Liver (tissue), 3 donors: ENCODE measurements at regions not wholly inside any gene's neighbourhood (a gene's known extent, or its start where the extent isn't known, plus 50 kb on each side); places are given as distances from the start of the nearest gene placed in this dataset.
"Not testable (repeated sequence)": the region's sequence is repeated elsewhere in the genome, so short reads cannot be mapped to it uniquely, and the experiment has no call there.

Experiments
- EGR1 ChIP-seq, 2 donors: IDR thresholded peaks; 2 replicates each; pipeline ENCODE4 v1.6.1; 2016 to 2018; ENCODE audit warnings: antibody characterized with exemption in 2 of 2, low read depth in 2 of 2
- RAD21 ChIP-seq, 2 donors: IDR thresholded peaks; 2 replicates each; pipeline ENCODE4 v1.6.1; 2016; ENCODE audit warnings: antibody characterized with exemption in 2 of 2, mild to moderate bottlenecking in 2 of 2
- RXRA ChIP-seq, 2 donors: IDR thresholded peaks; 2 replicates each; pipeline ENCODE4 v1.6.1; 2017 to 2018; ENCODE audit warnings: antibody characterized with exemption in 2 of 2, mild to moderate bottlenecking in 1 of 2
- SP1 ChIP-seq: IDR thresholded peaks from 2 replicates; pipeline ENCODE4 v1.6.1; 2018; ENCODE audit warnings: antibody characterized with exemption, mild to moderate bottlenecking
- TAF1 ChIP-seq: conservative IDR thresholded peaks from 2 replicates; pipeline ENCODE4 v1.6.1; 2016; ENCODE audit warnings: antibody characterized with exemption, mild to moderate bottlenecking
- YY1 ChIP-seq: IDR thresholded peaks from 2 replicates; pipeline ENCODE4 v1.6.1; 2016; ENCODE audit warnings: antibody characterized with exemption, mild to moderate bottlenecking
- TF ChIP-seq, protein P1 (sequence below): fragments of 150-350 bp; IDR thresholded peaks from 2 replicates; pipeline ENCODE4 v1.5.1; 2017; ENCODE audit warnings: improper control_type of control experiment, low read depth, low read length; ENCODE audit not compliant: missing input control
- TF ChIP-seq, protein P2 (sequence below): IDR thresholded peaks from 2 replicates; pipeline ENCODE4 v1.6.1; 2016; ENCODE audit warnings: antibody characterized with exemption
- TF ChIP-seq, protein P3 (sequence below): IDR thresholded peaks from 2 replicates; pipeline ENCODE4 v1.6.1; 2016; ENCODE audit warnings: antibody characterized with exemption
- donor health status: healthy.
- donor health status: healthy.

DNA sequence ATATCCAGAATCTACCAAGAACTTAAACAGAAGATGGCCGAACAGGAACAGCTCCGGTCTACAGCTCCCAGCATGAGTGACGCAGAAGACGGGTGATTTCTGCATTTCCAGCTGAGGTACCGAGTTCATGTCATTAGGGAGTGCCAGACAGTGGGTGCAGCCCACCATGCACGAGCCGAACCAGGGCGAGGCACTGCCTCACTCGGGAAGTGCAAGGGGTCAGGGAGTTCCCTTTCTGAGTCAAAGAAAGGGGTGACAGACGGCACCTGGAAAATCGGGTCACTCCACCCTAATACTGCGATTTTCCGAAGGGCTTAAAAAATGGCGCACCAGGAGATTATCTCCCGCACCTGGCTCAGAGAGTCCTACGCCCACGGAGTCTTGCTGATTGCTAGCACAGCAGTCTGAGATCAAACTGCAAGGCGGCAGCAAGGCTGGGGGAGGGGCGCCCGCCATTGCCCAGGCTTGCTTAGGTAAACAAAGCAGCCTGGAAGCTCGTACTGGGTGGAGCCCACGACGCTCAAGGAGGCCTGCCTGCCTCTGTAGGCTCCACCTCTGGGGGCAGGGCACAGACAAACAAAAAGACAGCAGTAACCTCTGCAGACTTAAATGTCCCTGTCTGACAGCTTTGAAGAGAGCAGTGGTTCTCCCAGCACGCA lies 267.4 kb downstream of the HINT1 start:
- TF ChIP-seq, protein P1, sequence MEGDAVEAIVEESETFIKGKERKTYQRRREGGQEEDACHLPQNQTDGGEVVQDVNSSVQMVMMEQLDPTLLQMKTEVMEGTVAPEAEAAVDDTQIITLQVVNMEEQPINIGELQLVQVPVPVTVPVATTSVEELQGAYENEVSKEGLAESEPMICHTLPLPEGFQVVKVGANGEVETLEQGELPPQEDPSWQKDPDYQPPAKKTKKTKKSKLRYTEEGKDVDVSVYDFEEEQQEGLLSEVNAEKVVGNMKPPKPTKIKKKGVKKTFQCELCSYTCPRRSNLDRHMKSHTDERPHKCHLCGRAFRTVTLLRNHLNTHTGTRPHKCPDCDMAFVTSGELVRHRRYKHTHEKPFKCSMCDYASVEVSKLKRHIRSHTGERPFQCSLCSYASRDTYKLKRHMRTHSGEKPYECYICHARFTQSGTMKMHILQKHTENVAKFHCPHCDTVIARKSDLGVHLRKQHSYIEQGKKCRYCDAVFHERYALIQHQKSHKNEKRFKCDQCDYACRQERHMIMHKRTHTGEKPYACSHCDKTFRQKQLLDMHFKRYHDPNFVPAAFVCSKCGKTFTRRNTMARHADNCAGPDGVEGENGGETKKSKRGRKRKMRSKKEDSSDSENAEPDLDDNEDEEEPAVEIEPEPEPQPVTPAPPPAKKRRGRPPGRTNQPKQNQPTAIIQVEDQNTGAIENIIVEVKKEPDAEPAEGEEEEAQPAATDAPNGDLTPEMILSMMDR, result not testable (repeated sequence)
- TF ChIP-seq, protein P2, sequence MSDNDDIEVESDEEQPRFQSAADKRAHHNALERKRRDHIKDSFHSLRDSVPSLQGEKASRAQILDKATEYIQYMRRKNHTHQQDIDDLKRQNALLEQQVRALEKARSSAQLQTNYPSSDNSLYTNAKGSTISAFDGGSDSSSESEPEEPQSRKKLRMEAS, result not testable (repeated sequence)
- not testable (repeated sequence) for TF ChIP-seq EGR1 (IDR thresholded peaks at IDR 0.05; ENCODE audit: low read depth in 2 of 2); YY1; RXRA (IDR thresholded peaks at IDR 0.05); TAF1; SP1; RAD21 (IDR thresholded peaks at IDR 0.05)
- TF ChIP-seq, protein P3, sequence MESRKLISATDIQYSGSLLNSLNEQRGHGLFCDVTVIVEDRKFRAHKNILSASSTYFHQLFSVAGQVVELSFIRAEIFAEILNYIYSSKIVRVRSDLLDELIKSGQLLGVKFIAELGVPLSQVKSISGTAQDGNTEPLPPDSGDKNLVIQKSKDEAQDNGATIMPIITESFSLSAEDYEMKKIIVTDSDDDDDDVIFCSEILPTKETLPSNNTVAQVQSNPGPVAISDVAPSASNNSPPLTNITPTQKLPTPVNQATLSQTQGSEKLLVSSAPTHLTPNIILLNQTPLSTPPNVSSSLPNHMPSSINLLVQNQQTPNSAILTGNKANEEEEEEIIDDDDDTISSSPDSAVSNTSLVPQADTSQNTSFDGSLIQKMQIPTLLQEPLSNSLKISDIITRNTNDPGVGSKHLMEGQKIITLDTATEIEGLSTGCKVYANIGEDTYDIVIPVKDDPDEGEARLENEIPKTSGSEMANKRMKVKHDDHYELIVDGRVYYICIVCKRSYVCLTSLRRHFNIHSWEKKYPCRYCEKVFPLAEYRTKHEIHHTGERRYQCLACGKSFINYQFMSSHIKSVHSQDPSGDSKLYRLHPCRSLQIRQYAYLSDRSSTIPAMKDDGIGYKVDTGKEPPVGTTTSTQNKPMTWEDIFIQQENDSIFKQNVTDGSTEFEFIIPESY, result not testable (repeated sequence)
